GM23338 (cell line): ENCODE measurements at regions not wholly inside any gene's neighbourhood (a gene's known extent, or its start where the extent isn't known, plus 50 kb on each side); places are given as distances from the start of the nearest gene placed in this dataset.

Experiments
- ATAC-seq: fragments of 200-7000 bp; cut with Tn5 transposase; 3 replicates; pipeline ENCODE4 v1.9.1; 2020
- DNase-seq: peaks from one replicate; pipeline ENCODE4 v3.0.0-alpha.2; 2015; ENCODE audit warnings: low spot score
- H2AFZ ChIP-seq: fragments of 200-600 bp; sonication (generic); 2 replicates; pipeline ENCODE4 v1.8.0; 2016; ENCODE audit warnings: antibody characterized with exemption, mild to moderate bottlenecking, moderate library complexity
- H3F3A ChIP-seq: fragments of 200-600 bp; sonication (generic); replicated peaks from 2 replicates; pipeline ENCODE4 v1.8.0; 2017; ENCODE audit warnings: antibody characterized with exemption, mixed run types, low read depth
- H3K27ac ChIP-seq: fragments of 200-600 bp; sonication (generic); 2 replicates; pipeline ENCODE4 v1.6.1; 2016; ENCODE audit warnings: low read depth
- H3K27me3 ChIP-seq: fragments of 200-600 bp; sonication (generic); 2 replicates; pipeline ENCODE4 v1.8.0; 2016; ENCODE audit warnings: mild to moderate bottlenecking, mixed run types, moderate library complexity; ENCODE audit not compliant: insufficient read depth
- H3K36me3 ChIP-seq: fragments of 200-600 bp; sonication (generic); 2 replicates; pipeline ENCODE4 v1.8.0; 2016; ENCODE audit warnings: mild to moderate bottlenecking; ENCODE audit not compliant: insufficient read depth
- H3K4me1 ChIP-seq: fragments of 200-600 bp; sonication (generic); 2 replicates; pipeline ENCODE4 v1.8.0; 2016; ENCODE audit warnings: mild to moderate bottlenecking, moderate library complexity; ENCODE audit not compliant: insufficient read depth
- H3K4me2 ChIP-seq: fragments of 200-600 bp; sonication (generic); 2 replicates; pipeline ENCODE4 v1.7.1; 2017; ENCODE audit warnings: mixed run types
- H3K4me3 ChIP-seq: fragments of 200-600 bp; sonication (generic); 2 replicates; pipeline ENCODE4 v1.6.1; 2016; ENCODE audit warnings: mixed run types
- H3K79me2 ChIP-seq: fragments of 200-600 bp; sonication (generic); replicated peaks from 2 replicates; pipeline ENCODE4 v1.8.0; 2017; ENCODE audit warnings: mild to moderate bottlenecking; ENCODE audit not compliant: insufficient read depth
- H3K9me2 ChIP-seq: fragments of 200-600 bp; sonication (generic); 2 replicates; pipeline ENCODE4 v1.8.0; 2017; ENCODE audit not compliant: insufficient read depth
- H4K20me1 ChIP-seq: fragments of 200-600 bp; sonication (generic); replicated peaks from 2 replicates; pipeline ENCODE4 v1.8.0; 2017; ENCODE audit warnings: mild to moderate bottlenecking; ENCODE audit not compliant: insufficient read depth
- H3K27ac Mint-ChIP-seq: 2 replicates; pipeline ENCODE4 v1.8.0; 2020; ENCODE audit warnings: inconsistent platforms, mild to moderate bottlenecking, moderate library complexity, mixed read lengths
- H3K27me3 Mint-ChIP-seq: 3 replicates; pipeline ENCODE4 v1.8.0; 2022; ENCODE audit warnings: low read depth, mild to moderate bottlenecking, moderate library complexity, mixed read lengths, inconsistent platforms; ENCODE audit not compliant: insufficient read depth, poor library complexity
- H3K36me3 Mint-ChIP-seq: 3 replicates; pipeline ENCODE4 v1.8.0; 2021; ENCODE audit warnings: low read depth, mild to moderate bottlenecking, inconsistent platforms, moderate library complexity, mixed read lengths
- H3K4me1 Mint-ChIP-seq: 3 replicates; pipeline ENCODE4 v1.8.0; 2020; ENCODE audit warnings: mild to moderate bottlenecking, inconsistent platforms, mixed read lengths
- H3K4me3 Mint-ChIP-seq: 3 replicates; pipeline ENCODE4 v1.8.0; 2021; ENCODE audit warnings: moderate library complexity, mild to moderate bottlenecking, inconsistent platforms, mixed read lengths
- H3K9me3 Mint-ChIP-seq: 3 replicates; pipeline ENCODE4 v1.8.0; 2020; ENCODE audit warnings: moderate library complexity, mild to moderate bottlenecking, inconsistent platforms, mixed read lengths
- CREB1 ChIP-seq: fragments of 250-450 bp; sonication (Bioruptor Pico); IDR thresholded peaks from 2 replicates; pipeline ENCODE4 v1.5.0; 2020; ENCODE audit warnings: low read depth, mild to moderate bottlenecking, moderate library complexity
- EZH2 ChIP-seq: fragments of 200-600 bp; sonication (generic); IDR thresholded peaks from one replicate; pipeline ENCODE4 v1.8.0; 2017; ENCODE audit warnings: antibody characterized with exemption, mild to moderate bottlenecking, low read depth; ENCODE audit not compliant: unreplicated experiment
- ZNF331 ChIP-seq: fragments of 250-450 bp; sonication (Bioruptor Pico); IDR thresholded peaks from 2 replicates; pipeline ENCODE4 v1.5.0; 2020; ENCODE audit warnings: low read depth, mild to moderate bottlenecking, moderate library complexity
- ZNF462 ChIP-seq: fragments of 250-450 bp; sonication (Bioruptor Pico); IDR thresholded peaks from 2 replicates; pipeline ENCODE4 v1.5.0; 2020; ENCODE audit warnings: mild to moderate bottlenecking, moderate library complexity

GRCh38 chr7:79790656-79791262 is 337.3 kb upstream of the MAGI2 start (continued):
- TF ChIP-seq ZNF331 (CRISPR knock-in tag) = no peak
- TF ChIP-seq EZH2 = no peak
- TF ChIP-seq ZNF462 (CRISPR knock-in tag) = no peak
- no peak for TF ChIP-seq CREB1 (CRISPR knock-in tag)

- H4K20me1 ChIP-seq = no peaks in the 10 kb centered on the region
- H3K4me2 ChIP-seq = no peak overlapping the region
- DNase-seq = no peak
- no peaks in the 10 kb centered on the region for H3K27me3 ChIP-seq
- Mint-ChIP-seq H3K9me3 (no peaks in the 10 kb centered on the region), H3K4me1 (no peaks in the 10 kb centered on the region), H3K4me3 (no peak overlapping the region), H3K27me3 (no peaks in the 10 kb centered on the region), H3K36me3 (no peaks in the 10 kb centered on the region), H3K27ac (no peak overlapping the region)
- no peak for ATAC-seq
- no peak for TF ChIP-seq ZNF331 (CRISPR knock-in tag)
- H3K36me3 ChIP-seq = no peaks in the 10 kb centered on the region
- no peaks in the 10 kb centered on the region for H3F3A ChIP-seq
- H3K79me2 ChIP-seq = no peaks in the 10 kb centered on the region
- H3K4me1 ChIP-seq = no peaks in the 10 kb centered on the region
- no peak overlapping the region for H2AFZ ChIP-seq
- H3K9me2 ChIP-seq = no peaks in the 10 kb centered on the region
- H3K4me3 ChIP-seq = no peak overlapping the region
- no peak overlapping the region for H3K27ac ChIP-seq
These were observed 336.3 kb upstream of the MAGI2 start for GRCh38 chr7:79789584-79790345.
